G401.6 (cell line): ENCODE measurements at regions not wholly inside any gene's neighbourhood (a gene's known extent, or its start where the extent isn't known, plus 50 kb on each side); places are given as distances from the start of the nearest gene placed in this dataset.

Experiments
- FAIRE-seq: peaks from 2 replicates; lab custom pipeline; 2012; peaks lifted over from hg19 to GRCh38; lab: Jason Lieb, UNC

- no peak for FAIRE-seq
Observed at GRCh38 chr14:71638523-71639196, 293.6 kb upstream of the RGS6 start.

- no peak for FAIRE-seq
Observed at GRCh38 chr14:71642715-71643114, 289.5 kb upstream of the RGS6 start.

GRCh38 chr14:71645656-71646055 lies 286.6 kb upstream of the RGS6 start:
- no peak for FAIRE-seq

- no peak for FAIRE-seq
Observed at GRCh38 chr14:71646518-71646917, 285.7 kb upstream of the RGS6 start.

GRCh38 chr14:71647086-71647784 lies 285.0 kb upstream of the RGS6 start:
- no peak for FAIRE-seq

- FAIRE-seq: no peak
Observed at GRCh38 chr14:71648725-71649124, 283.5 kb upstream of the RGS6 start.

GRCh38 chr14:71650187-71650755 lies 282.0 kb upstream of the RGS6 start:
- no peak for FAIRE-seq

- FAIRE-seq: no peak
Observed at GRCh38 chr14:71651228-71651627, 281.0 kb upstream of the RGS6 start.

- FAIRE-seq: no peak
Observed at GRCh38 chr14:71652368-71652767, 279.9 kb upstream of the RGS6 start.

GRCh38 chr14:71654810-71655209 lies 277.4 kb upstream of the RGS6 start:
- FAIRE-seq: no peak

GRCh38 chr14:71658261-71658860 lies 273.9 kb upstream of the RGS6 start:
- no peak for FAIRE-seq

- no peak for FAIRE-seq
Observed at GRCh38 chr14:71659159-71659558, 273.1 kb upstream of the RGS6 start.

- FAIRE-seq: no peak
Observed at GRCh38 chr14:71661441-71661840, 270.8 kb upstream of the RGS6 start.

GRCh38 chr14:71662291-71662790 lies 269.9 kb upstream of the RGS6 start:
- FAIRE-seq: no peak

- FAIRE-seq: no peak
Observed at GRCh38 chr14:71665157-71665556, 267.1 kb upstream of the RGS6 start.

GRCh38 chr14:71665781-71666180 lies 266.4 kb upstream of the RGS6 start:
- FAIRE-seq: no peak

GRCh38 chr14:71666571-71667145 lies 265.6 kb upstream of the RGS6 start:
- no peak for FAIRE-seq

- no peak for FAIRE-seq
Observed at GRCh38 chr14:71668186-71668912, 263.9 kb upstream of the RGS6 start.

GRCh38 chr14:71672596-71672995 lies 259.6 kb upstream of the RGS6 start:
- no peak for FAIRE-seq

- no peak for FAIRE-seq
Observed at GRCh38 chr14:71675126-71675899, 256.9 kb upstream of the RGS6 start.

GRCh38 chr14:71675900-71676287 lies 256.3 kb upstream of the RGS6 start:
- FAIRE-seq: no peak
